CD4-positive, alpha-beta T cell treated with Interleukin-15 for 4 hours (primary cell): ENCODE measurements at regions not wholly inside any gene's neighbourhood (a gene's known extent, or its start where the extent isn't known, plus 50 kb on each side); places are given as distances from the start of the nearest gene placed in this dataset.

ENCODE experiments used
- DNase-seq: peaks from one replicate; pipeline ENCODE4 v3.0.0-alpha.2; 2020; ENCODE audit warnings: low spot score

DNA sequence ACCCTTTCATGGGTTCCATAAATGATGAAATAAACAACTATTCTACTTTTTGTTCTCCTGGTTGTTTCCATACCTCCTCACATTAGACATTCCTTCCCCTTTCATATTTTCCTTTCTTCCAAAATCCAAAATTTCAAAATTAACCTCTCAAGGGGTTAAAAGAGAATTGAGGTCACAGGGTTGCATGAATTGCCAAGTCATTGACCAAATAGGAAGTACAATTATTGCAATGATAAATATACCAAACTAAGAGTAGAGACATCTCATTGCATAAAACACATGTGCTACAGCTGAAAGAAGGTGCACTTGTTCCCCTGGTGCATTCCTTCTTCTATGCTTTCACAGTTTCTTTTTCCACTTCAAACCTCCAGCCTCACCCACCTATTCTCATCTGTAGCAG, 136.1 kb downstream of the KCTD12 start:
- no peak for DNase-seq

DNA sequence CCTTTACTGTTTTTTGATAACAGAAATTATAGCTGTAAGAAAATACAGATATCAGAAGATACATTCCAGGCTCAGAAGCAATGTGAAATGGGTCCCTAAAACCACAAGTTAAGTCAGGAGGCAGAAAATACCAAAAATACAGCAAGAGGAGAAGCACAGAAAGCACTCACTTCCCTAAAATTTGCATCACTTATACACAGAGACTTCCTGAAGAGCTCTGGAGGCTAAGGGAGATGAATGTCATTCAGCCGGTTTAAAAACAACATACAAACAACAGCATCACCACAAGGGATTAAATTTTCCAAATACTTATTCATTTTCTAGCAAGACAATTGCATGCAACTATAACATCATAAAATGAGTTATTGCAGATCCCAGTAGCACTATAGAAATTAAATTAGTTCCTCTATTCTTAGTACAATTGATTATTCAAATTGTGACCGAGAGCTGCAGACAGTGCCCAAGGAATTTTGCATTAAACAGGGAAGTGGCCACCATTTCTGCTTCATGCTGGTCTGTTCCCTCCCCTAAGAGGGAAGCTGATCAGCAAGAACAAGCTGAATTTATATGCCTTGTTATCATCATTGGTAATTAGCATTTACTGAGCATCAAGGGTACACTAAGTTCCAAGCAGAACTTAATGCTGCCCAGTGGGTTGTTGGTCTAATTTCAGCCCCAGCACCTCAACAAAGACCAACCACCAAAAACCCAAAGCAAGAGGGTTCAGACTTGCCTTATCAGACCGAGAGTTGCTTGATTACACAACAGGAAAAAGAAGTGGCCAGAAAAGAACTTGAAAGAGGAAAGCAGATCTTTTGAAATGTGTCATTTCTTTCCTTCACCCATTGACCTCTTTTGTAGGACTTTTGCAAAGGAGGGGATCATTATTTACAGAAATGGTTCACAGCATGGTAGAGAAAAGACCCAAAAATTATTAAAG, 140.7 kb downstream of the KCTD12 start:
- no peak for DNase-seq

DNA sequence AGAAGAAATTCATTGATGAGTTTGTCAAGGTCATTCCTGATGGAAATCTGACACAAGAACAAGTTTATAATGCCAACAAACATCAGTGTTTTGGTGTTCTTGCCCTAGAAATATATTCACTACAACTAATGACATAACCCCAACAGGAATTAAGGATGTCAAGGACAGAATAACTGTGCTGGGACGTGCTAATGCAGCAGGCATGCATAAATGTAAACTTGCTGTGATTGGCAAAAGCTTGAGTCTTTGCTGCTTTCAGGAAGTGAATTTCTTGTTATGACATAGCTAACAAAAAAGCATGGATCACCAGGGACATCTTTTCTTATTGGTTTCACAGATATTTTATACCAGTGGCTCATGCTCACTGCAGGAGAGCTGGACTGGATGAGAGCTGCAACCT, 144.6 kb downstream of the KCTD12 start:
- no peak for DNase-seq

DNA sequence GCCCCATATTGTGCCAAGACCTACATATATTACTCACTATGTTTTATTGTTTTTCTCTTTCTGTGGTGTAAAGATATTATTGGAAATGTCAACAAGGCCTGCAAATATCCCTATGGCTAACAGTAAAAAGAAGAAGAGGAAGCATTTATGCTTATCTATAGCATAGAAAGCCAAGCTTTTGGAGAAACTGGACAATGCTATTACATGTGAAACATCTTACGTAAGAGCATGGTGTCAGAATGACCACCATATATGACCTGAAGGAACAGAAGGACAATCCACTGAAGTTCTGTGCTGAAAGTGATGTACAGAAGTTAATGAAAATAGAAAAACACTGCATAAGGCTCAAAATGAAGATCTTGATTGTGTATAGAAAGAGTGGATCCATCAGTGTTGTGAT, 145.2 kb downstream of the KCTD12 start:
- DNase-seq, result no peak

DNA sequence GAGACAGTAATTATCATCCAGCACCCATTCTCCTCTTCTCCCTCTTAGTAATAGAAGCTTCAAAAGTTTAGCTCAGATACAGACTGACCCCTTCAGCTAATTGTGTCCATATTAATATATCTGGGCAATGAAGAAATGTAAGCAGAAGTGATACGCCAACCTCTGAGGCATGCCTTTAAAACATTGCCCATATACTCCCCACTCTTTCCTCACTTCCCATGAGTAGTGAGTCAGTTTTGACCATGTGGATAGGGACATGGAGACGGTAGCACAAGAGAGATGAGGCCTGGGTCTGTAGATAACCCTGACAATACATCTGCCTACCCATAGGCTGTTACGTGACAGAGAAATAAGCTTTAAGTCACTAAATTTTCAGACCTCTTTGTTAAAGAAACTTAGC, 147.6 kb downstream of the KCTD12 start:
- DNase-seq, result no peak

DNA sequence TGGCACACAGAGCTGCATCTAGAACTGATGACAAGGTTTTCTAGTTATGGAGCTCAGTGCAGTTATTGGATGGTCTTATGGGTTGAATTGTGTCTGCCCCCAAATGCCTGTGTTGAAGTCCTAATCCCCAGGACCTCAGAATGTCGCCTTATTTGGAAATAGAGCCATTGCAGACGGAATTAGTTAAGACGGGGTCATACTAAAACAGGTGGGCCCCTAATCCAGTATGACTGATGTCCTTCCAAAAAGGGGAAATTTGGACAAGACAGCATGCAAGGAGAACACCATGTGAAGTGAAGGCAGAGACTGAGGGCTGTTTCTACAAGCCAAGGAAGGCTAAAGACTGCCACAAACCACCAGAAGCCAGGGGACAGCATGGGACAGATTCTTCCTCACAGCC, 148.7 kb downstream of the KCTD12 start:
- DNase-seq, result no peak

DNA sequence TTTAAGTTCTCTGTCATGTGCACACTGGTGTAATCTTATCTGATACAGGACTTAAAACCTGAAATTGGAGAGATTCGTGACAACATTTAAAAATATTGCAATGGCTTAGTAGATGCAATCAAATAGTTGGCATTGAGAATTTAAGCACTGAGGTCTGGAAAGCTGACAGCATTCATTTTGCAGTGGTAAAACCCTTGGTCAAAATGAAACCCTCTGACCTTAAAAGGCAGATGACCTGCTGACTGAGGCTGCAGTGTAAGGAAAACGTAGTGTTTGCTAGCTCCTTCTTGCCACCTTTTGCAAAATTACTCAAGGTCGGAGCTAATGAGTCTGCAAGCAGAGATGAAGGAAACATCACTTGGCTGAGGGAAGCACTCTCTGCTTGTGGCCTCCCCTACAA, 150.6 kb downstream of the KCTD12 start:
- DNase-seq, result no peak

DNA sequence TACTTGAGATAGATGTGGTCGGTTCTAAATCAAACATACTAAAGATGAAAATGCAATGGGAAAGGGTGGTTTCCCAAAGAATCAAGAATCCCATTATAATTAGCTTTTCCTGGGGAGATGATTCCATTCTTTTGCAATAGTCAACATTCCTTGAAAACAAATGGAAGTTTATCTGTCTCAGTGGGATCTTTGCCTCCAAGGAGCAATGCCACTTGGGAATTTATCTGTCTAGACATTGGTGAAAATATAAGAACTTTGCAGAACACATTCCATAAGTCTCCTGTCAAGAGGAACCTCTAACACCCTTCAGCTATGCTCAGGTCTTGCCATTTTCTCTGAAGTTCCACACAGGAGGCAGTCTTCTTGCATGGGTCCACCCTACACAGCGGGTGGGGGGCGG, 152.5 kb downstream of the KCTD12 start:
- DNase-seq, result no peak

DNA sequence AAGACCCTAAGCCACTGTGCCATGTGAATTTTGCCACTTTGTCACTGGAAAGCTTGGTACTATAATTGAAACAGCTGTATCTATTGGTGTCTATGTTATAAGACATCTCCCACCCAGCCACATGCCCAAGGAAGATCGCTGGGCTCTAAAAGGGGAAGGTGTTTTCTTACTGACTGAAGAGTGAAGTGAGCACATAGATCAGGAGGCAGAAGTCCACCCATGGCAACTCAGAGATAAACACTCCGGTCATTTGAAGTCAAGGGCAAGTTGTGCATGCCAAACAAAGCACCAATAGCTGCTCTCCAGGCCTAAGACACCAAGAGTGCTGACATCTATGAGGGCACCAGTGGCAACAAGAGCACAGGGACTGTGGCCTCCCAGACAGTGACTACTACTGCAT, 153.8 kb downstream of the KCTD12 start:
- no peak for DNase-seq

DNA sequence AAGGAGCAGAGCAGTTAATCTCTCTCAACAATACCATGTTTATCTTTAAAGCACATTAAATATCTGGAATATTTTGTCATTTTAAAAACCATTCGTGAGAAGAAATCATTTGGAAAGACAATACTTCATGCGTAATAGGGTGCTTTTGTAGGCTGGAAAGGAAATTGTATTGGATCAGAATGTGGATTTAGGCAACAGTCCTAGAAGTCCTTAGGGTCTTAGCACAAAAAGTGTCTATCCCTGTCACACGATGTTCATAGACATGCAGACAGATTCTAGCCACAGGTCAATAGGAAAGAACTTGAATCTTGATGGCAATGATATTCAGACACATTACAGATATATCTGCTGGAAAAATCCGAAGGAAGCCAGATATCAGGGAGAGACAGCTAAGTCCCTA, 156.0 kb downstream of the KCTD12 start:
- no peak for DNase-seq

DNA sequence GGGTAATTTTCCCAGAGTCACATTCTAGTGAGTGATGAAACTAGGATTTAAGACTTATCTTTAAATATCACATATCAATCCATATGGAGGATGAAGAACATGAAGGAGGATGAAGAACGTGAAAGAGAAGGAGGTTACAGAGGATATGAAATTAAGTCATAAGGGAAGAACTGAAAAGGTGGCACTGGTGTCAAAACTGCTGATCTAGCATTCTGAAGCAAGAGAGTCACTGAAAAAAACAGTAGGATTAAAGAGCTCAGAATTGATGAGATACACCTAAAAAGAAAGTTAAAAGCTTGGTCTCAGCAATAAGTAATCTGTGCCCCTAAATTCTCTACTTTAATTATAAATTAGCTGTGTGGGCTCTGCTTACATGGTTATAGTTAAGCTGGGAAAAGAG, 156.5 kb downstream of the KCTD12 start:
- DNase-seq, result no peak

DNA sequence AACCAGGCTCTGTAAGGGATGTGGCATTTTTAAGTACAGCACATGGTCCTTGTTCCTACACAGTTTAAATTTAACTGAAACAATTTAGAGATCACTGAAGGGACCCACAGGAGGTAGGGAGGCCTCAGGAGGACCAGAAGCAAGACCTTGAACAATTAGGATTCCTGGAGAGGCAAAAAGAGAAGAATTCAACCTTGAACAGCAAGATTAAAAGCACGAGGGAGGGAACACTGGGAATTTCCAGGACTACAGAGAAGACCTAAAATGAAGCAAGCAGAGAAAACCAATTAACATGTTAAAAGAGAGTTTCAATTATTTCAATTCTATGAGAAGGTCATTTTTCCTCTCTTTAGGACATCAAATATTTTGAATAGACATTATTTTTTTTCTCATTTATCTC, 160.3 kb downstream of the KCTD12 start:
- no peak for DNase-seq

DNA sequence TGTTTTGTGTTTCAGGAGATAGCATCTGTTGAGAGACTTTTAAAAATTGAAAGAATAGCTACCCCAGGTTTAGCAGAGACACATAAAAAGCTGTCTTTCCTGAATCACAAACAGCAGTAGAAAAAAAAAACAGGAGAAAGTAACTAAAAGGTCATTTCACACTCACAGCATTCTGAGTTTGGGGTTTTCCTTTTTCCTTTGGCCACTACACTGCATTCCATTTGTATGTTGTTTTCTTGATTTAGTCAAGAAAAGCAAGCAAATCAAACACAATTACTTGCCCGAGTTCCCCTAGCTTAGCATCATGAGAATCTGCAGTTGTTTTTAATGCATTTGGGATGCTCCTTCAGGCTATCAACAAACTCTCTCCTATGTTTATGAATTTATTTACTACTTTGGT, 161.0 kb downstream of the KCTD12 start:
- DNase-seq, result no peak

DNA sequence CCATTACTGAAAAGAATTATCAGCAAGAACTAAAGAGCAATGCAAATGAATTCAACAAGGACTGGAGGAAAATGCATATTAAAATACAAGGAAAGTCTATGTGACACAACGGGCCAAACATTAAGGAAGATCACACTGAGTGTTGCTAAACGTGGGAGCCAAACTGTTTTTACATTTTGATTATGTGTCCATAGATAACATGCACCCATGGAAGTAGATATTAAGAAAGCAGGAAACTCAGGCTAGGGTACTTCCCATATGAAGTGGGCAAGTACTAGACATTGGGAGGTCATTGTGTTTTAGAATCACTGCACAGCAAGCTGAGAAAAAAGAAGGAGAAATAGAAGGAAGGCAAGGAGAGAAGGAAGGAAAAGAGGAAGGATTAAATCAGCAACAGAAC, 161.8 kb downstream of the KCTD12 start:
- DNase-seq, result no peak

DNA sequence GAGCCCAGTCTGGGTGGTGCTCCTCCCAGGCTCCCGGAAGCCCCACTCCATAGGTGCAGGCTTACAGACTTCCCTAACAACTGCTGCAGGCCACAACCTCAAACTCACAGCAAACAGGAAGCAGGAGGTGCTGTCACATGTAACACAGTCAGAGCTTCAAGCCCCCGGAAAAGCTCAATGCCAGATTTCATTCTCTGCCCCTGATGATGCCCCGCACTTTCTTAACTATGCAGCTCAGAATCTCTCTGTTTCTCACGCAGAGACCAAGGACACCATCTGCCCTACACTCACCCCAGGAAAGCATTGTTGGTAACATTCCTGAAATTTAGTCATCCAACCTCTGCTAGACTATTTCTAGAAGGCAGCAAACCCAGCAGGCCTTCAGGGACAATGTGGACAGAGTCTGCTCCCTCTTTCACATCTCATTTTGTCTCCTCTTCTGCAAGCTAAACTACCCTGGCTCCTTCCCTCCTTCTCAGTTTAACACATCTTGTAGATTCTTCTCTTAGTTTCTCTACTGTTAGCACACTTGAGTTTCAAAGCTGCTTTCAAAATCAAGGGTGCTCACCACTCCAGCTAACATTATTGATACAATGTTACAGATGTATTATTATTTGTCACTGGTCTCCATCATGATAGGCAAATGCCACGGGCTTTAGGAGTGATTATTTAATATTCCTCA, 162.5 kb downstream of the KCTD12 start:
- no peak for DNase-seq

DNA sequence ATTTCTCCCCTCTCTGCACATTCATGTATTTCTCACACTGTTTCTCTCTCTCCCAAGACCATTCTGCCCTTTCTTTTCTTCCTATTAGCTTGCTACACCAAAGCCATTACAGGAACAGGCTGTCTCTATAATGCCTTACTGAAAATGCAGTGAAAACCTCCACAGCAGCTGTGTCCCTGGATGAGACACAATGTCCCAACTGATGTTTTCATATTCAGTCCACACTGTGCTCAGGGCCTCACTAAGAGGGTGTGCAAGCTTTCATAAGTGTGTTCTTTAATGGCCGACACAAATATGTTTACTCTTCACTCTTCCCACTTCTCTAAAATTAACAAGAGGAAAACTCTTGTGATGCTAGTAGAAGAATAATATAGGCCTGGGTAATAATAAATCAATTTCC, 163.4 kb downstream of the KCTD12 start:
- no peak for DNase-seq

DNA sequence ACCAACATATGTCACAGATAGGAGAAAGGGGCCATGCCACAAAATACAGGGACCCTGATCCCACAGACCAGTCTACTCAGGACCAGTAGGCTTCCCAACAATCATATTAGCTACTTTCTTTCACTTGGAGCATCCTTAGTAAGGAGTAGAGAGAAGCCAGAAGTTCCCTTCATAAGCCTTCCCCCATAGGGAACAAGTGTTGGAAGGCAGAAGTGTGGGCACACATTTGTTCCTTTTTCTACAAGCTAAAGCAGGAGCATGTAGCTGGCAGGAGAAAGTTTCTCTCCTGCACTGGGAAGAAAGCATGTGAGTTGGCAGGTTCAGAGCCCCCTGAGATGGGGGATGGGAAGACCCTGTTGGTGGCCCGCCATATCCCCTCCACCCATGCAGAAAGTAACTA, 165.4 kb downstream of the KCTD12 start:
- DNase-seq, result no peak

DNA sequence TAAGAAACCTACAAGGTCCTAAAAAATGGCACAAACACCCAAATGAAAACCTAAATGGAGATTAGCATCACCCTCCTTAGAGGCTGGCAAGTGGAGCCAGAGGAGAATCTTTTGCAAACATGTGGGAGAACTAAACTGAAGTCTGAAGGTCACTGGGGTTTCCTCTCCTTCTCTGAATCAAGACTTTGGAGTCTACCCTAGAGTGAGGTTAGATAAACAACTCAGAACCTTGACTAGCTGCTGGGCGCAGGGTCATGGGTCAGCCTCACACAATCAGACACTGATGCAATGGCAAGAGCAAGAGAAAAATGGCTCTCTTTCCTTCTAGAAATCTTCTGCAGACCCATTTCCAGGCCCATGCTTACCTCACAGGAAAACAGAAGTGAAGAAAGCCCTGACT, 165.8 kb downstream of the KCTD12 start:
- DNase-seq, result no peak

DNA sequence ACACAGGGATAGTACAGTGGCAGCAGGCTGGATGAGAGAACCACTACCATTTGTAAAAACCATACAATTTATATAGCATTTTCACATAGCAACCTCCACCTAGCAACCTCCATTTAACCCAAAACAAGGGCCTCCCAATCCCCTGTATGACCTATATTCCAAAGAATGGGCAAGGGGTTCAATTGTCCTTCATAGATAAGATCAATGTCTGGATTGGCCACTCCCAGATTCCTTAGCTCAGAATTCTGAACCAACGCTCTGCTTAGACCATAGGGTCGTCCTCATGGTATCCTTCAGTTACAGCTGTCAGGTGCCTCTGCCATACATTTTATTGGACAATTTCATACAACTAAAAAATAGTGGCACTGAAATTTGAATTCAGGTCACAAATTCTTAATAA, 166.2 kb downstream of the KCTD12 start:
- DNase-seq, result no peak

DNA sequence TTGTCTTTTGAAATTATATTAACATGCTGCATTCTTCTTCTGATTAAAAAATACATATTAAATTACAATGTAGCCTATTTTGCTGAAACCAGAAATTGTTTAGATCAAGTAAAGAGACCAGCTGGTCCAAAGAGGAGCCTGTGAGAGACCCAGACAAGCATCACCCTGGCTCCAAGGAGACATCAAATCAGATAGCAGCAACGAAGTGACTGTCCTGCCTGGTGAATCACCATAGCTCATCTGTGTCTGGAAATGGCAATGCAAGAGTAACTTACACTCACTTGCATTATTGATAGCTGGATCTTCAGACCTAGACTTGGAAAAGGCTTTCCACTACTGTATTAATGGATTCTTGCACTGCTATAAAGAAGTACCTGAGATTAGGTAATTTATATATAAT, 169.1 kb downstream of the KCTD12 start:
- no peak for DNase-seq

DNA sequence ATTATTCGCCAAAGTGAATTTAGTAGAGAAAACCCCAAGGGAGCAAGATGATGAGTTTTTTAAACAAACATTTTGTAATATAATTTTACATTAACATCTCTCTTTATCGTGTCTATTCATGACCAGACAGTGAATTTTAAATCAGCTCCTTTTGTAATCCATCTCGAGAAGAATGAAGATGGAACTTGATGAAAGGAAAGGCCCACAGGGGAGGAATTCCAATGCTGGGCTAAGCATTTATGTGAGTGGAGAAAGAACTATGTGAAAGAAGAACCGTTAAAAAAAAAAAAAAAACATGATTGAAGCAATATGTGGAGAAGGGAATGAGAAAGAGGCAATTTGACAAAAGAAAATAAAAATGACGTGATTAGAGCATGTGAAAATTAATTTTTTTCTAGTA, 170.6 kb downstream of the KCTD12 start:
- no peak for DNase-seq

DNA sequence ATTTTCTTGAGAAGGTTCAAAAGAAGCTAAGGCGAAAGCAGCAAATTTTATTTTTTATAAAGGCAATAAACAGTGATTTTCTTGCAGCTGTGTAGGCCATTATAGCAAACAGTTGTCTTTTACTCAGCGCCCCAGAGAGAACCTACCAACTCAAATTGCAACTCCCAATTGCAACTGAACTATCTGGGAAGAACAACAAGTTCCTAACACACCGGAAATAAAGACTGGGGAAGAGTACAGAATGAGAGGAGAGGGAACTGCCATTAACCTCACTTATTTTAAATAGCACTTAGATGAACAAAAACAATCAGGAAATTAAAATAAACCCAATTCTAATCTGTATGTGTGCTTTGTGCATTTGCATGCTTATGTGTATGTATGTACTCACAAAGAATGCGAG, 171.1 kb downstream of the KCTD12 start:
- no peak for DNase-seq

DNA sequence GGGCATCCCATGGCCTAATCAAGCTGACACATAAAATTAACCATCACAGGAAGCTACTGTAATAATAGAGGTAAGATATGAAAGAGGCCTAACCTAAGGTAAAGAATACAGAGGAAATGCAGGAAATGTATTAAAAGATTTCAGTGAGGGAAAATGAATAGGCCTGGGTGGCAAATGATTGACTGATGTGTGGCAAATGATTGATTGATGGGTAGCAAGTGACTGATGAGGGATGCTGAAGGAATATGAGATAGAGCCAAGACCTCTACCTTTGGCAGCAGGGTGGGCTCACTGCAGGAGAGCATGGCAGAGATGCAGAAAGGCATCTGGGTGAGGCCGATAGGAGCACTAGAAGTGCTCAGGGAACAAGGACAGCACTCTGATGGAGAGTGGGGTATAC, 172.9 kb downstream of the KCTD12 start:
- DNase-seq, result no peak
